NB4 (cell line): ENCODE measurements at regions not wholly inside any gene's neighbourhood (a gene's known extent, or its start where the extent isn't known, plus 50 kb on each side); places are given as distances from the start of the nearest gene placed in this dataset.
"Not testable (repeated sequence)": the region's sequence is repeated elsewhere in the genome, so short reads cannot be mapped to it uniquely, and the experiment has no call there.

ENCODE experiments used
- CTCF ChIP-seq: IDR thresholded peaks from one replicate; pipeline ENCODE4 v1.5.1; 2012; ENCODE audit warnings: low read depth, low read length
- MAX ChIP-seq: IDR thresholded peaks from 2 replicates; pipeline ENCODE4 v1.6.1; 2011; ENCODE audit warnings: low read depth, low read length

GRCh38 chr1:60247467-60247866 is 173.9 kb upstream of the C1orf87 start:
- not testable (repeated sequence) for TF ChIP-seq MAX, CTCF
